Heart left ventricle (tissue), 13 donors: ENCODE measurements at regions not wholly inside any gene's neighbourhood (a gene's known extent, or its start where the extent isn't known, plus 50 kb on each side); places are given as distances from the start of the nearest gene placed in this dataset.

Experiments
- CTCF ChIP-seq, 12 donors: fragments of 200-600 bp; sonication (generic) in 4 of 12; IDR thresholded peaks; one replicate each; pipeline versions ENCODE4 v1.5.0 to v1.8.0; 2018 to 2022; ENCODE audit warnings: antibody characterized with exemption in 12 of 12, mild to moderate bottlenecking in 5 of 12
- POLR2A ChIP-seq, 2 donors: fragments of 450-650 bp; IDR thresholded peaks; one replicate each; pipeline ENCODE4 v1.6.1; 2017; ENCODE audit warnings: antibody characterized with exemption in 2 of 2, mild to moderate bottlenecking in 2 of 2, moderate library complexity in 2 of 2
- donor health status: ischemic (EF 13 %, LVEDD 7.1; RV severe dilation, severe dysfunction).
- donor health status: DM: no; HTN: yes; CAD: no.
- donor health status: DM: no; HTN: no; CAD: no.
- donor health status: ischemic (EF 25% LVEDD 6.9; RV normal size, moderate dysfunction).
- donor health status: ischemic (EF 25% LVEDD 5.7; RV mildly dilated, moderate dysfunction).
- donor health status: ischemic (EF 35%, LVEDD 5.7; RV mildly dilated, moderate dysfunction).
- donor health status: nonischemic (EF 11% LVEDD 7.7; RV severe dilation, severe dysfunction).
- donor health status: DM: yes; HTN: yes; CAD: no.
- donor health status: PGD.
- donor health status: ischemic (EF 29% LVEDD 5.4; RV normal size, mild dysfunction).
- donor health status: nonischemic (EF 23%, LVEDD 6.1; RV moderate dilation, normal function).

GRCh38 chr14:101351769-101352168 is 209.5 kb upstream of the DIO3 start:
- TF ChIP-seq CTCF (IDR thresholded peaks at IDR 0.05) (no peak), POLR2A (IDR thresholded peaks at IDR 0.05) (no peak)
